SK-N-MC (cell line): ENCODE measurements at regions not wholly inside any gene's neighbourhood (a gene's known extent, or its start where the extent isn't known, plus 50 kb on each side); places are given as distances from the start of the nearest gene placed in this dataset.

ENCODE experiments used
- EZH2 ChIP-seq: fragments of 200-600 bp; sonication (generic); IDR thresholded peaks from one replicate; pipeline ENCODE4 v1.6.1; 2017; ENCODE audit warnings: antibody characterized with exemption
- FOXP2 ChIP-seq: optimal IDR thresholded peaks from 2 replicates; pipeline ENCODE3; 2011; ENCODE audit warnings: mild to moderate bottlenecking, moderate library complexity; ENCODE audit not compliant: insufficient read depth; ENCODE audit errors: extremely low read length, control extremely low read depth
- POLR2AphosphoS5 ChIP-seq: IDR thresholded peaks from 2 replicates; pipeline ENCODE4 v1.6.1; 2012; ENCODE audit warnings: mild to moderate bottlenecking, low read depth, low read length, borderline replicate concordance

DNA sequence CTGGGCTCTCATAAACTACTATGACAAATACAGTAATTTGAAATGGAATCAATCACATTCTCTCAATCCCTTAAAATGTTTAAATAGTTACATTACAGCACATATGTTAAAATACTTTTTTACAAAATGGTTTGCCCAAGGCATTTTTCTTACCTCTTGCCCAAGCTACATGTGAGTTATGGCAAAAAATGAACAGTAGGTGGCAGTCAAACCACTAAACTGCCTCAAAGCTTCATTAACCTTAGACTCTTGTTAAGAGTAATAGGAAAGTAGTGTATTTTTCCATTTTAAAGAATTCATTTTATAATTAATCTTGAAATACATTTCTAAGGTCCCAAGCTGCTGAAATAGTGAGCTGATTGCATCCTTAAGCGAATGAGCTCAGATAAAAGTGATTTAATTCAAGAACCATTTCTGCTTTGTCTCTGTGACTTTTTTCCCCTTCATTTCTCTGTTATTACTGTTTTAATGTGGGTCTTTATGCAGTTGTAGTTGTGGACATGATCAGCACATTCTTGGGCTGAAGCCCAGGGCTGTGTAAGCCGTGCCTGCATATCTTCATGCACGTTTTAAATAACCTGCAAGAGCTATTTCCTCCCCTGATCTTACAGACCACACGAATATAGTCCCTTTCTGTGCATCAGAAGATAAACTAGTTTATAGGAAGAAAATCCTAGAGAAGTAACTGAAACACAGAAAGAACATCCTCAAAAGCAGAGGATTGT, 311.8 kb downstream of the LNPK start:
- TF ChIP-seq EZH2 (no peak), POLR2AphosphoS5 (no peak), FOXP2 (no peak)
